Tibial nerve (tissue), 4 donors: ENCODE measurements at regions not wholly inside any gene's neighbourhood (a gene's known extent, or its start where the extent isn't known, plus 50 kb on each side); places are given as distances from the start of the nearest gene placed in this dataset.

Source experiments
- EP300 ChIP-seq, 2 donors: sonication (generic); formaldehyde crosslinking; IDR thresholded peaks; one replicate each; pipeline ENCODE4 v1.6.1; 2017; ENCODE audit warnings: antibody characterized with exemption in 2 of 2, mild to moderate bottlenecking in 1 of 2
- POLR2A ChIP-seq, 2 donors: fragments of 450-650 bp; IDR thresholded peaks; one replicate each; pipeline ENCODE4 v1.6.1; 2017; ENCODE audit warnings: antibody characterized with exemption in 2 of 2, mild to moderate bottlenecking in 2 of 2, moderate library complexity in 2 of 2
- TF ChIP-seq, protein P1 (sequence below), 5 experiments: fragments of 200-600 bp in 3 of 5; fragments of 450-650 bp in 2 of 5; sonication (generic) in 3 of 5; IDR thresholded peaks; one replicate each; pipeline ENCODE4 v1.5.1; 2016 to 2019; ENCODE audit warnings: antibody characterized with exemption in 5 of 5, mild to moderate bottlenecking in 3 of 5, moderate library complexity in 2 of 5

DNA sequence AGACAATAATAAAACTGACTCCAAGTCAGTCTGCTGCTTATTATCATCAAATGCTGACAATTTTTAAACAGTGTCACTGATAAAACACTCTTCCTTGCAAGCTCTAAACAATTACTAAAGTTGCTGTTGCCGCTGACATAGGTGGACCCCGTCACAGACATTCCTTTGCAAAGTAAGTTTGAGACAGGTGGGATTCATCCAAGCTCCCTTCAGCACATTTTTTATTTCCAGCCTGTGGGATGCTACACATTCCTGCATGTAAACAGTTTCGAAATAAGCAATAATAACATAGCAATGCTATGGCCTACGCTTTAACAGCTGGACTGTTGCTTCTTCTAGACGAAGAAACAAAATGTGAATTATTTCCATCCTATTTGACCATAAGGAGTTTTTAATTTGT is 85.4 kb upstream of the HIF1A start:
- TF ChIP-seq EP300 (IDR thresholded peaks at IDR 0.05) (no peak), POLR2A (IDR thresholded peaks at IDR 0.05) (no peak)
- TF ChIP-seq, protein P1, sequence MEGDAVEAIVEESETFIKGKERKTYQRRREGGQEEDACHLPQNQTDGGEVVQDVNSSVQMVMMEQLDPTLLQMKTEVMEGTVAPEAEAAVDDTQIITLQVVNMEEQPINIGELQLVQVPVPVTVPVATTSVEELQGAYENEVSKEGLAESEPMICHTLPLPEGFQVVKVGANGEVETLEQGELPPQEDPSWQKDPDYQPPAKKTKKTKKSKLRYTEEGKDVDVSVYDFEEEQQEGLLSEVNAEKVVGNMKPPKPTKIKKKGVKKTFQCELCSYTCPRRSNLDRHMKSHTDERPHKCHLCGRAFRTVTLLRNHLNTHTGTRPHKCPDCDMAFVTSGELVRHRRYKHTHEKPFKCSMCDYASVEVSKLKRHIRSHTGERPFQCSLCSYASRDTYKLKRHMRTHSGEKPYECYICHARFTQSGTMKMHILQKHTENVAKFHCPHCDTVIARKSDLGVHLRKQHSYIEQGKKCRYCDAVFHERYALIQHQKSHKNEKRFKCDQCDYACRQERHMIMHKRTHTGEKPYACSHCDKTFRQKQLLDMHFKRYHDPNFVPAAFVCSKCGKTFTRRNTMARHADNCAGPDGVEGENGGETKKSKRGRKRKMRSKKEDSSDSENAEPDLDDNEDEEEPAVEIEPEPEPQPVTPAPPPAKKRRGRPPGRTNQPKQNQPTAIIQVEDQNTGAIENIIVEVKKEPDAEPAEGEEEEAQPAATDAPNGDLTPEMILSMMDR (IDR thresholded peaks at IDR 0.05), result no peak
